ENCODE measurements at regions not wholly inside any gene's neighbourhood (a gene's known extent, or its start where the extent isn't known, plus 50 kb on each side); places are given as distances from the start of the nearest gene placed in this dataset.
"Not testable (repeated sequence)": the region's sequence is repeated elsewhere in the genome, so short reads cannot be mapped to it uniquely, and the experiment has no call there.

- H3K4me3 ChIP-seq = no peak overlapping the region
- no peak for DNase-seq
- no peak overlapping the region for H3K27ac ChIP-seq (replicated peaks)
- H3K9me3 ChIP-seq (replicated peaks) = no peaks in the 10 kb centered on the region
- intact Hi-C loops (cut with micrococcal nuclease) = no loop called here
- H3K27me3 ChIP-seq (ENCODE audit: low read depth) = no peaks in the 10 kb centered on the region
- H3K4me1 ChIP-seq = no peaks in the 10 kb centered on the region
- no peak for TF ChIP-seq CTCF (IDR thresholded peaks at IDR 0.05; ENCODE audit: borderline replicate concordance)
- H3K36me3 ChIP-seq = no peaks in the 10 kb centered on the region
Observed at GRCh38 chr5:25459082-25459481, 814.3 kb upstream of the CDH10 start.

GRCh38 chr5:25458628-25459027, 813.9 kb upstream of the CDH10 start:
- H3K27me3 ChIP-seq (ENCODE audit: low read depth) = no peaks in the 10 kb centered on the region
- no peak overlapping the region for H3K27ac ChIP-seq (replicated peaks)
- H3K4me3 ChIP-seq = no peak overlapping the region
- no peak for DNase-seq
- H3K36me3 ChIP-seq = no peaks in the 10 kb centered on the region
- no peaks in the 10 kb centered on the region for H3K9me3 ChIP-seq (replicated peaks)
- no peaks in the 10 kb centered on the region for H3K4me1 ChIP-seq
- intact Hi-C loops (cut with micrococcal nuclease) = no loop called here
- no peak for TF ChIP-seq CTCF (IDR thresholded peaks at IDR 0.05; ENCODE audit: borderline replicate concordance)

GRCh38 chr5:25453500-25453899, 808.7 kb upstream of the CDH10 start:
- DNase-seq = no peak
- Histone ChIP-seq H3K27me3 (ENCODE audit: low read depth) (no peaks in the 10 kb centered on the region), H3K36me3 (no peaks in the 10 kb centered on the region), H3K27ac (replicated peaks) (no peak overlapping the region), H3K4me1 (no peaks in the 10 kb centered on the region), H3K9me3 (replicated peaks) (no peaks in the 10 kb centered on the region), H3K4me3 (no peak overlapping the region)
- intact Hi-C loops (cut with micrococcal nuclease) = no loop called here
- TF ChIP-seq CTCF (IDR thresholded peaks at IDR 0.05; ENCODE audit: borderline replicate concordance) = no peak

- no peak for DNase-seq
- H3K4me1 ChIP-seq = no peaks in the 10 kb centered on the region
- intact Hi-C loops (cut with micrococcal nuclease) = no loop called here
- TF ChIP-seq CTCF (IDR thresholded peaks at IDR 0.05; ENCODE audit: borderline replicate concordance) = no peak
- H3K27ac ChIP-seq (replicated peaks) = no peak overlapping the region
- no peaks in the 10 kb centered on the region for H3K36me3 ChIP-seq
- no peaks in the 10 kb centered on the region for H3K27me3 ChIP-seq (ENCODE audit: low read depth)
- H3K4me3 ChIP-seq = no peak overlapping the region
- H3K9me3 ChIP-seq (replicated peaks) = no peaks in the 10 kb centered on the region
Observed at GRCh38 chr5:25451294-25451693, 806.5 kb upstream of the CDH10 start.

- intact Hi-C loops (cut with micrococcal nuclease) = no loop called here
- DNase-seq = no peak
- TF ChIP-seq CTCF (IDR thresholded peaks at IDR 0.05; ENCODE audit: borderline replicate concordance) = no peak
- Histone ChIP-seq H3K4me3 (no peak overlapping the region), H3K9me3 (replicated peaks) (no peaks in the 10 kb centered on the region), H3K27ac (replicated peaks) (no peak overlapping the region), H3K27me3 (ENCODE audit: low read depth) (no peaks in the 10 kb centered on the region), H3K4me1 (no peaks in the 10 kb centered on the region), H3K36me3 (no peaks in the 10 kb centered on the region)
Observed at GRCh38 chr5:25448646-25449045, 803.9 kb upstream of the CDH10 start.

GRCh38 chr5:25448190-25448621, 803.4 kb upstream of the CDH10 start:
- intact Hi-C loops (cut with micrococcal nuclease) = no loop called here
- no peaks in the 10 kb centered on the region for H3K27me3 ChIP-seq (ENCODE audit: low read depth)

GRCh38 chr5:25446061-25446420, 801.3 kb upstream of the CDH10 start:
- H3K9me3 ChIP-seq (replicated peaks); H3K27me3 ChIP-seq (ENCODE audit: low read depth); DNase-seq; H3K36me3 ChIP-seq; H3K4me1 ChIP-seq; intact Hi-C loops (cut with micrococcal nuclease); H3K27ac ChIP-seq (replicated peaks); H3K4me3 ChIP-seq: not testable (repeated sequence)

More at GRCh38 chr5:25448190-25448621, 803.4 kb upstream of the CDH10 start:
- Histone ChIP-seq H3K36me3 (no peaks in the 10 kb centered on the region), H3K4me1 (no peaks in the 10 kb centered on the region), H3K9me3 (replicated peaks) (no peaks in the 10 kb centered on the region), H3K4me3 (no peak overlapping the region), H3K27ac (replicated peaks) (no peak overlapping the region)
- DNase-seq = no peak
- TF ChIP-seq CTCF (IDR thresholded peaks at IDR 0.05; ENCODE audit: borderline replicate concordance) = no peak

GRCh38 chr5:25445381-25446060, 800.7 kb upstream of the CDH10 start:
- intact Hi-C loops (cut with micrococcal nuclease); H3K27ac ChIP-seq (replicated peaks); H3K27me3 ChIP-seq (ENCODE audit: low read depth): not testable (repeated sequence)

More at GRCh38 chr5:25445381-25446060, 800.7 kb upstream of the CDH10 start:
- not testable (repeated sequence) for H3K36me3 ChIP-seq; H3K9me3 ChIP-seq (replicated peaks); H3K4me1 ChIP-seq; DNase-seq; H3K4me3 ChIP-seq

Measured in left ventricle myocardium inferior (tissue), 1 donor.